CD1c-positive myeloid dendritic cell (primary cell): ENCODE measurements at regions not wholly inside any gene's neighbourhood (a gene's known extent, or its start where the extent isn't known, plus 50 kb on each side); places are given as distances from the start of the nearest gene placed in this dataset.
A peak's percentile ranks its signal among the peaks of the same experiment; 100 is the strongest.
"Not testable (repeated sequence)": the region's sequence is repeated elsewhere in the genome, so short reads cannot be mapped to it uniquely, and the experiment has no call there.

Source experiments
- DNase-seq: peaks from one replicate; pipeline ENCODE4 v3.0.0-alpha.2; 2016; ENCODE audit errors: extremely low spot score

DNA sequence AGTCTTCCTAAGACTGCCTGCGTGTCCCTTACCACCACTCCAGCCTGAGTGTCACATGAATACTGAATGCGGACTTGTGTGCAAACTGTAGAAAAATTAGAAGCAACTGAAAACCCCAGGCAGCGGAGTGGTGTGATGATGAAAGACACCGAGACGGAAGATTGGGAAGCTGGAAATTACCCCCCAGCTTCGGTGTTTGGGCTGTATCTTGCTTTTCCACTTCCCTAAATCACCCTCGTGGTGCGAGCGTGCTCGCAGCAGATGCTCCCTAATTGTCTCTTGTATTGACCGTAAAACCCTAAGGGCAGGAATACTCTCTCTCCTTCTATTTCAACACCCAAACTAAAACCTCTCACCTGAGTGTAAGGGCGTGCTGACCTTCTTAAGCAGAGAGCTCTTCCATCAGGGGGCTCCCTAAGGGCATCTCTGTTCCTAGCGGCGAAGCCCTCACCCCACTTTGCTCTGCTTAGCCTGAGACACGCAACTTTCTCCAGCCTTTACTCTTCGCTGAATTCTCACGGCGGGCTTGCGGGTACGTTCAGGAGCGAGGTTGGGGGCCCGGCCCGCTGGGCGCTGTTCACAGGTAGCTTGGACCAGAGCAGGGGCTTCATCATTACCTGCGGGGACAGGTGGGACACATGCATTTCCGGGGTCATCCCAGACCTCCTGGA, 62.4 kb downstream of the CRYBB2 start:
- peak; percentile 1 for DNase-seq

DNA sequence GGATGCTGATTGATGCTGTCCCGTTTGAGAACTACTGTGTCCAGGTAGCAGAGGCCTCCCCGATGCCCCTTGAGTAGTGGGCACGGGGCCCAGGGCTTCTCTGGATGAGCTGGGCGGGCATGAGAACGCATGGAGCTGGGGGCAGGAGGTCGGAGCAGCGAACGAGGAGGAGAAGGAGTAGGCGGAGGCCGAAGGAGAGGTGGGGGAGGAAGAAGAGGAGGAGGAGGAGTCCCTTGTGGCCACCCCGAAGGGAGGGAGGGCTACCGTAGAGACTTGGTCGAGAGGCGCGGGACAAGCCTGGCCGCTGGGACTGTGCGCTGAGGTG, 62.9 kb downstream of the CRYBB2 start:
- no peak for DNase-seq

DNA sequence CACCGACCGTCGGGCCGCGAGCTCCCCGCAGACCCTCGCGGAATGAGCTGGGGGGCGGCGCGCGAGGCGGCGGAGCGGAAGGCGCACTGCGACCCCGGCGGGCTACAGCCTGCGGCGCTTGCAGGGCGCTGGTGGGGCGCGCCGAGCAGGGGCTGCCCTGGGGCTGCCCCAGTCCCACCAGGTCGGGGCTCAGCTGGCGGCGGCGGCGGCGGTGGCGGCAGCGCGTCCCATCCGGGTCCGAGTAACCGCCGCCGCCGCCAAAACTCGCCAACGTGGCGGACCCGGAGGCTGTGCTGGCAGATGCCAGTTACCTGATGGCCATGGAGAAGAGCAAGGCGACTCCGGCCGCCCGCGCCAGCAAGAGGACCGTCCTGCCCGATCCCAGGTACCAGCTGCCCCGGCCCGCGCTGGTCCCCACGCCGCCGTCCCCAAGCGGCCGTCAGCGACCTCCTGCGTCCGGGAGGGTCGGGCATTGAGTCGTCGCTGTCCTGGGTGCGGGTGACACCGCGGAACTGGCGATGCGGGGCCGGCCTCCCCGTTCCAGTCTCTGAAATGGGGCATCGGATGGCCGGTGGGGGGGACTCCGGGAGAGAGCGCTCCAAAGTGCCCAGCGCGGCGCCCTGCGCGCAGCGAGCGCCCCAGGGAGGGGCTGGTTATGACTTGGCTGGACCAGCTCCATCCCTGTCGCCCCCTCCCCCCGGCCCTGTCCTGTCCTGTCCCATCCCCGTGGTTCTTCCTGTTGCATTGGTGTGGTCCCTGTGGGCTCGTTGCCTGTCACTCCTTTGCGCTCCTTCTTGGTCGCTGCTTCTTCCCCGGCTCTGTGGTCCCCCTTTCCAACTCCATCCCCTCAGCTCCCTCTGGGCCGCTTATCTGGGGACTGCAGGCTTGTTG, 63.5 kb downstream of the CRYBB2 start:
- no peak for DNase-seq

DNA sequence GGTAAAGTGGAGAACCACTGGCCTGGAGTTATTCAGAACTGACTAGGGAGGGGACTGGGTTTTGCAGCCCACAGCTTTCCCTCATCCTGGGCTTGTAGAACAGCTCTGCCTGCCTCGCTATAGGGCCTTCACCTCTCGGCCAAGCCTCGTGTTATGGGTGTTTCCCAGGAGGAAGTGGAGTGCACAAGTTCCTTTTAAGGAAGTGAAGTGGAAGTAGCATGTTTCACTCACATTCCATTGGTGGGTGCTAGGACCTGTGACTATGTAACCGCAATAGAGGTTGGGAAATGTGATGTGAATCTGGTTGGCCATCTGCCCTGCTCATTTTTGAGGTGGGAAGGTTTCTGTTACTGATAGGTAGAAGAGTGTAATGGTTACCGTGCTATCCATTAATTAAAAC, 69.0 kb downstream of the CRYBB2 start:
- DNase-seq = not testable (repeated sequence)

DNA sequence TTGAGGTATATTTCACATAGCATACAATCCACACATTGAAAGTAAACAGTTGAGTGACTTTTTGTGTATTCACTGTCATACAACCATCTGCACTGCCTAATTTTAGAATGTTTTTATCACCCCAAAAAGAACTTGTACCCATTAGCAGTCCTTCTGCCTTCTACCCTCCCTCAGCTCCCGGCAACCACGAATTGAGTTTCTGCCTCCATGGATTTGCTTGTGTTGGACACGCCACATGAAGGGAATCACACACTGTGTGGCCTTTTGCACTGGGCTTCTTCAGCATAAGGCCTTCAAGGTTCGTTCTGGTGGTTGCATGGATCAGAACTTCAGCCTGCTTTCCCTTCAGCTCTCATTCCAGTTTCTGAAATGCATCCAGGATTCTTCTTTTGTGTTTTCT, 82.5 kb downstream of the CRYBB2 start:
- not testable (repeated sequence) for DNase-seq

DNA sequence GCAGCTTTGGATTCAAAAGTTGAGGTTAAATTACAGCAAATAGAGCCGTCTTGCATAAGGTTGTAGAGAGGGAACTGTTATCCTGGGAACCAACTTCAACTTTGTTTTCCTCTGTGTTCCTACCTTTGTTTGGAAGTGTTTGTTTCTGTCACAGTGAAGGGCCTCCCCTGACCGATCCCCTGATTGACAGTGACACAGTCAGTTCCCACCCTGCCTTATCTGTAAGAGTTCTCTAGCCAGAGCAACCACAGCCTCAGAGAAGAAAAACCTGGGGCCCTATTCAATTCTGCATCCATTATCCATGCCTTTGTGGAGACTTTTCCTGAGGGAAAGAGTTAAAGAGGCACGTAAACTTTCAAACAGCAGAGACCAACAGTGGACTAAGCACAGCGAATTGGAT, 90.1 kb downstream of the CRYBB2 start:
- not testable (repeated sequence) for DNase-seq

DNA sequence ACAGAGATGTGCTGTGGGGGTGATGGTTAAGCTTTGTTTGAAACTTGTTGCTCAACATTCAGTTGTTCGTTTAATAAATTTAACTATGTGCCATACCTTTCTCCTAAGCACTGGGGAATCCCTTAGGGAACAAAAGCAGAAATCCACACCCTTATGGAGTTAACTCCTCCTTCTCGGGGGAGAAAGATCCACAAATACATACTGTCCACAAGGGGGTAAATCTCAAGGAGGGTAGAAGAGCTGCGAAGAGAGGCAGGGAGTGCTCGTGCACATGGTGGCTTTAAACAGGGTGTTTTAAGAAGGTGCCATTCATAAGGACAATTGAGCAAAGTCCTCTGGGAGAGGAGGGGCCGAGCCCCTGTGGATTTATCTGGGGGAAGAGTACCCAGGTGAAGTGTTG, 92.5 kb downstream of the CRYBB2 start:
- not testable (repeated sequence) for DNase-seq

DNA sequence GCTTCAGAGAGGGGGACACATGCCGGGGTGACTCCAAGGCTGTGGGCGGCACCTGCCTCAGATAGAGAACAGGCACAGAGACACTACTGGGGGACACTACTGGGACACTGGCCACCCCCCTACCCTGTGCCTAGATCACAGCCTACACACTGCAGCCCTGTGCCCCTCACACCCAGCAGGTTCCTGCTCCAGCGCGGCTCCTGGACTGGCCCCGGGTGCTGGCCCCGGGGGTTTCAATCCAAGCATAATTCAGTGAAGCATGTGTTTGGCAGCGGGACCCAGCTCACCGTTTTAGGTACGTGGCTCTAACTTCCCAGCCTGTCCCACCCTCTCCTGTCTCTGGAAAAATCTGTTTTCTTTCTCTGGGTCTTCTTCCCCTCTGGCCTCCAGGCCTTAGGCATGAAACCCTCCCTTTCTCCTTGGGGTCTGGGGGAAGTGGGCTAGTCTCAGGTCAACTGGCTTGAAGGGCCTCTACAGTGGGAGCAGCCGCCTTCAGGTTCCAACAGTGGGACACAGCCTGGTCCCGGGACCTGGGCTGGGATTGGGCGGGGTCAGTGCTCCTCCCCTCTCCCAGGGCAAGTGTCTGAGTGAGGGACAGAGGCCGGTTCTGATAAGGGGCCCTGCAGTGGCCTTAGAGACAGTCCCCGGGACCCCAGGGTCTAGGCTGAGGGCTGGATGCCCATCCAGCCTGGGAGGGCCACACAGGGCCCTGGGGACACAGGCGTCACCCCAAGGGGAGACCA, 98.8 kb downstream of the CRYBB2 start:
- no peak for DNase-seq

DNA sequence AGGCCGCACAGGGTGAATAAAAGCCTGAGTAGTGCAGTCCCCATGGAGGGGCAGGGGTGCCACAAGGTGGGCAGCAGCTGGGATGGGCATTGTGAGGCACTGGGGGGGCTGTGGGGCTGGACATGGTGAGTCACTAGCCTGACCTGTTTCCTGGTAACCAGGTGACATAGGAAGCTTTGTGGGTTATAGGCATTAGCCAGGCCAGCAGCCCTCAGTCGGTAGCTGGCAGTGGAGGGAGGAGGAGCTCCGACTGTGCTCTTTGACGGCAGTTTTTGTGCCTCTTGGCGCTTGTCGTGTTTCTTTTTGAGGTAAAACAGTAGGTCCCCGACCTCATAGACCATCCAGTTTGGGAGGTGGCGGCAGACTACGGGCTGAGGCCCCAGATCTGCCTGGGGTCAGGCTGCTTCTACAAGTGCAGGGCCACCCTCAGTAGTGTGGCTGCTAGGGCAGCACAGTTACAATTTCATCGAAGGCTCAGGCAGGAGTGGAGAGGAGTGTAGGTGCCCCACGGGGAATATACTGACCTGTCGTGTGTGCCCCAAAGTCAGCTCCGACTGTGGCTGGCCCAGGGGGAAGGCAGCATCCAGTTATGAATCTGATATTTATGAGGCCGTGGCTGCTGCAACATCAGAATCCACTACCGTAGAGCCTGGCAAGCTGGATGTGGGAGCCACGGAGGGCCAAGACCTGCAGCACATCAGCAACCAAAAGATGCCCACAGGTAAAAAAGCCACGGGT, 107.7 kb downstream of the CRYBB2 start:
- no peak for DNase-seq

DNA sequence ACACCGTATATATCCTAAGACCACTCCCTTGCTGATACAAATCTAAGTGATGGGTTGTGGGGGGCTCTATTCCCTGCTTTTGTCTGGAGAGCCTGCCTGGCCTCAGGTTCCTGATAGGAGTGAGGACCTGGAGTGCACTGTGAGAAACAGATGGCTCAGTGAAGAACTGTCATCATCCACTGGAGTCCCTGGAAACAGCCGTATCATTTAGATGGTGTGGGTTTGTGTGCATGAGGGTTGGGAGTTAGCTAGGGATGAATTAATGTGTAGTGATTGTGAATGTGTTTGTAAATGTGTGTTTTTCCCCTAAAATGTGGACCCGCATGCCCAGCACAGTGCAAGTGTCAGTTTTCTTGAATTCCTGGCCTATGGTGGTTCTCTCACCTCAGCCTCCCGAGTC, 111.6 kb downstream of the CRYBB2 start:
- DNase-seq = no peak

DNA sequence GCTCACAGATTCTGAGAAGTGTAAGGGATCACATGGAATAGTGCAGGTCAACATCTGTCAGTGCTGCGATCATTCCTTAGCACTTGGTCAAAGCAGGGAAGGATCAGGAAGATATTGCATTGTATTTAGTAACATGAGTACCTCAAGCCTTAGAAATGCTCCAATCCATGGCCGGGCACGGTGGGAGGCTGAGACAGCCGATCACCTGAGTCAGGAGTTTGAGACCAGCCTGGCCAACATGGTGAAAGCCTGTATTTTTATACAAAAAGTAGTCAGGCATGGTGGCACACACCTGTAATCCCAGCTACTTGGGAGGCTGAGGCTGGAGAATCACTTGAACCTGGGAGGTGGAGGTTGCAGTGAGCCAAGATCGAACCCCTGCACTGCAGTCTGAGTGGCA, 112.5 kb downstream of the CRYBB2 start:
- DNase-seq = not testable (repeated sequence)

DNA sequence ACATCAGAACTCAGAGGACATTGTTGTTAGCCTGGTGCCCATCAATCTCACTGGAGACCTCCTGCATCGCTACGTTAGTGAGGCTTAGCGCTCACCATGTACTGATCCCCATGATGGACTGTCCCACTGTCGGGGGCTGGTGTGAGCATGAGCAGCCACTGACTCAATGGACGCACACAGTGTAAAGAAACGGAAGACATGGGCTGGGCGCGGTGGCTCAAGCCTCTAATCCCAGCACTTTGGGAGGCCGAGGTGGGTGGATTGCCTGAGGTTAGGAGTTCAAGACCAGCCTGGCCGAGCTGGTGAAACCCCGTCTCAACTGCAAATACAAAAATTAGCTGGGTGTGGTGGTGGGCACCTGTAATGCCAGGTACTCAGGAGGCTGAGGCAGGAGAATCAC, 112.9 kb downstream of the CRYBB2 start:
- DNase-seq = no peak

DNA sequence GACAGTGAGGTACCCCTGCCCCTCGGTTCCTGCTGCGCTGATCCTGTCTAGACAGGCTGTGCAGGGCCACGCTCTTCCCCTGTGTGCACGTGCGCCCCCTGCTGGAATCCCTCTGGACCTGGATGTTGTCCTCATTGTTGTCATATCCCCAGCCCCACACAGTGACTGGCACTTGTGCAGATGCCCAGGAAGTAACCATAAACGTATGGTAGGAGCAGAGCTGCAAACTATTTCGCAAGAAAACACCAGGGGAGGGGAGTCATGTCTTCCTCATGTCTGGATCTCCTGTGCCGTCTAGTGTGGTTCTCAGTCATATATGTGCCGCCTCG, 114.7 kb downstream of the CRYBB2 start:
- peak; percentile 51 for DNase-seq

DNA sequence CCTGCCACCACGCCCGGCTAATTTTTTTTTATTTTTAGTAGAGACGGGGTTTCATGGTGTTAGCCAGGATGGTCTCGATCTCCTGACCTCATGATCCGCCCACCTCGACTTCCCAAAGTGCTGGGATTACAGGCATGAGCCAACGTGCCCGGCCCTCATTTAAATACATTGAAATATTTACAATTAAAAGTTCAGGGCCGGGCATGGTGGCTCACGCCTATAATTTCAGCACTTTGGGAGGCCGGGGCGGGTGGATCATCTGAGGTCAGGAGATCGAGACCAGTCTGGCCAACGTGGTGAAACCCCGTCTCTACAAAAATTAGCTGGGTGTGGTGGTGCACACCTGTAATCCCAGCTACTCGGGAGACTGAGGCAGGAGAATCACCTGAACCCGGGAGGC, 115.2 kb downstream of the CRYBB2 start:
- DNase-seq = not testable (repeated sequence)

DNA sequence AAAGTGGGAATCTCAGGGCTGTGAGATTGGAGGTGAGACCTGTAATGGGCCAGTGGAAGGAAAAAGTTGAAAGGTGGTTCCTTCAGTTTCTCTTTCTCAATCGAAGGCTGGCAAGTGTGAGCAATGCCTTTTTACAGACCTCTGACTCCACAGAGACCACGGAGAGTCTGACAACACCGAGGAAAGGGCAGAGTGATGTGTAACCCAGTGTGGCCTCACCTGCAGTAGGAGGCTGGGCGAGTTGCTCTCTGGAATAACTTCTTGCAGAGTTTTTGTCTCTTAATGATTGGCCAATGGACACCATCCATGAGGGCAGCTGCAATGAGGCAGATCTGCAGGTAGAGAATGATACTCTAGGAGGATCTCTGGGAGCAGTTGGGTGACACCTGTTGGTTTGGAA, 115.8 kb downstream of the CRYBB2 start:
- not testable (repeated sequence) for DNase-seq

DNA sequence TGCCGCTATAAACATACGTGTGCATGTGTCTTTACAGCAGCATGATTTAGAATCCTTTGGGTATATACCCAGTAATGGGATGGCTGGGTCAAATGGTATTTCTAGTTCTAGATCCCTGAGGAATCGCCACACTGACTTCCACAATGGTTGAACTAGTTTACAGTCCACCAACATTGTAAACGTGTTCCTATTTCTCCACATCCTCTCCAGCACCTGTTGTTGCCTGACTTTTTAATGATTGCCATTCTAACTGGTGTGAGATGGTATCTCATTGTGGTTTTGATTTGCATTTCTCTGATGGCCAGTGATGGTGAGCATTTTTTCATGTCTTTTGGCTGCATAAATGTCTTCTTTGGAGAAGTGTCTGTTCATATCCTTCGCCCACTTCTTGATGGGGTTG, 121.1 kb downstream of the CRYBB2 start:
- DNase-seq = not testable (repeated sequence)

DNA sequence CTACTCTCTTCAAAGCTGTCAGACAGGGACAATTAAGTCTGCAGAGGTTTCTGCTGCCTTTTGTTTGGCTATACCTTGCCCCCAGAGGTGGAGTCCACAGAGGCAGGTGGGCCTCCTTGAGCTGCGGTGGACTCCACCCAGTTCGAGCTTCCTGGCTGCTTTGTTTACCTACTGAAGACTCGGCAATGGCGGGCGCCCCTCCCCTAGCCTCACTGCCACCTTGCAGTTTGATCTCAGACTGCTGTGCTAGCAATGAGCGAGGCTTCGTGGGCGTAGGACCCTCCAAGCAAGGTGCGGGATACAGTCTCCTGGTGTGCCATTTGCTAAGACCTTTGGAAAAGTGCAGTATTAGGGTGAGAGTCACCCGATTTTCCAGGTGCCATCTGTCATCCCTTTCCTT, 124.9 kb downstream of the CRYBB2 start:
- DNase-seq = not testable (repeated sequence)

DNA sequence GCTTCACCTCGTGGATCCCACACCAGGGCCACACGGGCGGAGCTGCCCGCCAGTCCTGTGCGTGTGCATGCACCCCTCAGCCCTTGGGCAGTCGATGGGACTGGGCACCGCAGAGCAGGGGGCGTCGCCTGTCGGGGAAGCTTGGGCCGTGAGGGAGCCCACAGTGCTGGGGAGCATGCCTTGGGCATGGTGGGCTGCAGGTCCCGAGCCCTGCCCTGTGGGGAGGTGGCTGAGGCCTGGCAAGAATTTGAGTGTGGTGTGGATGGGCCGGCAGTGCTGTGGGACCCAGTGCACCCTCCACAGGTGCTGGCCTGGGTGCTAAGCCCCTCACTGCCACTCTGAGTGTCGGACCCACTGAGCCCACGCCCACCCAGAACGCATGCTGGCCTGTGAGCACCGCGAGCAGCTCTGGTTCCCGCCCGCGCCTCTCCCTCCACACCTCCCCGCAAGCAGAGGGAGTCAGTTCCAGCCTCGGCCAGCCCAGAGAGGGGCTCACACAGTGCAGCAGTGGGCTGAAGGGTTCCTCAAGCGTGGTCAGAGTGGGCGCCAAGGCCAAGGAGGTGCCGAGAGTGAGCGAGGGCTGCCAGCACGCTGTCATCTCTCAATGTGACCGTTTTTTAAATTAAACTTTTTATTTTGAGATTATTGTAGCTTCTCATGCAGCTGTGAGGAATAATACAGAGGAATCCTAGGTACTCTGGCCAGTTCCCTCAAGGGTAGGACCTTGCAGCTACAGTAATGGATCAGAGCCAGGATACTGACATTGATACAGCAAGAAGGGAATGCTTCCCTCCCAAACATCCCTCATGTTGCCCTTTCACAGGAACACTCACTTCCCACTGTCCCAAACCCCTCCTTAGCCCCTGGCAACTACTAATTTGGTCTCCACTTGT, 127.7 kb downstream of the CRYBB2 start:
- DNase-seq = no peak

DNA sequence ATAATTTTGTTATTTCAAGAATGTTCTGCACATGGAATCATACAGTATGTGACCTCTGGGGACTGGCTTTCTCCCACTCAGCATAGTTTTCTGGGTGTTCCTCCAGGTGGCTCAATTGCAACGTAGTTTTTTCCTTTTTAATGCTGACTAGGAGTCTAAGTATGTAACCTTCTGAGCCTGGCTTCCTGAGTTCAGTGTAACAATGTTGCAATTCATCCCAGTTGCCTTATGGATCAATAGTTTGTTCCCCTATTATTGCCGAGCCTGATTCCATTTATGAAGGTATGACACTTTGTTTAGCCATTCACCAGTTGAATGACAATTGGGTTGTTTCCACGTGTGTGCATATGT, 128.3 kb downstream of the CRYBB2 start:
- DNase-seq = no peak

DNA sequence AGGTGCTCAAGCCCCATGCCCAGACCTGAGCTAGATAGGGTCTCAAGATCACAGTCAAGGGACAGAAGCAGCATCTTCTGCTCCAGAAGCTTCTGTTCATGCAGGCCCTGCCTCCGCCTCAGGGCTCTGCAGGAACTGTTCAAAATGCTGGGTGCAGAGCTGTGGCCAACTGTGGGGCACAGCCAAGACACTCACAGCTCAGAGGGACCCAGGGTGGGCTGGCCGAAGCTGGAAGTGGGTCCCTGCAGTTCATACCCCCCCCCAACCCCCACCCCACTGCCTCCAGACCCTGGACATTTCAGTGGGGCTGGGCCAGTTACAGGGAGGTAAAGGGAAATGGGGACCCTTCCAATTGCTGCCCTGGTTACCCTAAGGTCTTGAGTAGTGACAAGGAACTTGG, 129.0 kb downstream of the CRYBB2 start:
- DNase-seq = no peak

DNA sequence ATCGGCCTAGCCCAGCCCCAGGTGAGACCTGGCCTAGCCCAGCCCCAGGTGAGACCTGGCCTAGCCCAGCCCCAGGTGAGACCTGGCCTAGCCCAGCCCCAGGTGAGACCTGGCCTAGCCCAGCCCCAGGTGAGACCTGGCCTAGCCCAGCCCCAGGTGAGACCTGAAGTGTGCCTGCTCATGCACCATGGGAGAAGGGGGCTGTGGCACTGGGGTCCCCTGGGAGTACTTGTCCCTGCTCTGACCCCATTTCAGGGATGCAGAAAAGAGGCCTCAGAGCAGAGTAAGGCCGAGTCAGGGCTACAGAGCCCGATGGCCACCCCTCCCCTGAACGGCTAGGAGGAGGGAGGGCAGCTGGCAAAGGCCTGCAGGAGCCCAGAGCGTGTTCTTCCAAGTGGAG, 129.6 kb downstream of the CRYBB2 start:
- DNase-seq = not testable (repeated sequence)
